Epithelial cell of esophagus (primary cell): ENCODE measurements at regions not wholly inside any gene's neighbourhood (a gene's known extent, or its start where the extent isn't known, plus 50 kb on each side); places are given as distances from the start of the nearest gene placed in this dataset.

Source experiments
- DNase-seq: peaks from one replicate; pipeline ENCODE4 v3.0.0; 2010; ENCODE audit warnings: low read depth
- H3K4me3 ChIP-seq: 2 replicates; pipeline ENCODE4 v1.5.1; 2011; ENCODE audit warnings: mild to moderate bottlenecking, low read length, control low read depth
- CTCF ChIP-seq: IDR thresholded peaks from 2 replicates; pipeline ENCODE4 v1.5.1; 2011; ENCODE audit warnings: low read depth, mild to moderate bottlenecking, low read length, control low read depth, inconsistent platforms; ENCODE audit not compliant: insufficient read depth; ENCODE audit errors: missing control alignments

GRCh38 chr1:217336724-217337123 lies 294.2 kb downstream of the GPATCH2 start:
- TF ChIP-seq CTCF = no peak
- H3K4me3 ChIP-seq = no peak overlapping the region
- DNase-seq = no peak

- TF ChIP-seq CTCF = peak; percentile 80
- H3K4me3 ChIP-seq = no peak overlapping the region
- DNase-seq = peak; percentile 42
These were observed 297.0 kb downstream of the GPATCH2 start for GRCh38 chr1:217333939-217334338.

- TF ChIP-seq CTCF = no peak
- DNase-seq = no peak
- H3K4me3 ChIP-seq = no peak overlapping the region
These were observed 298.3 kb downstream of the GPATCH2 start for GRCh38 chr1:217332431-217333065.

- H3K4me3 ChIP-seq = no peak overlapping the region
- no peak for TF ChIP-seq CTCF
- no peak for DNase-seq
These were observed 299.2 kb downstream of the GPATCH2 start for GRCh38 chr1:217331698-217332097.

GRCh38 chr1:217327901-217328300 lies 303.0 kb downstream of the GPATCH2 start:
- H3K4me3 ChIP-seq = no peak overlapping the region
- no peak for DNase-seq
- no peak for TF ChIP-seq CTCF

- TF ChIP-seq CTCF = no peak
- no peak for DNase-seq
- no peak overlapping the region for H3K4me3 ChIP-seq
These were observed 308.1 kb downstream of the GPATCH2 start for GRCh38 chr1:217322834-217323233.

GRCh38 chr1:217315346-217315745 lies 315.5 kb downstream of the GPATCH2 start:
- H3K4me3 ChIP-seq = no peak overlapping the region
- no peak for TF ChIP-seq CTCF
- peak; percentile 75 for DNase-seq
